ENCODE measurements at regions not wholly inside any gene's neighbourhood (a gene's known extent, or its start where the extent isn't known, plus 50 kb on each side); places are given as distances from the start of the nearest gene placed in this dataset.

- TF ChIP-seq EP300 (IDR thresholded peaks at IDR 0.05; ENCODE audit: borderline replicate concordance in 1 of 2, low read depth in 2 of 2, low read length in 2 of 2): no peak
- TF ChIP-seq MAFK (IDR thresholded peaks at IDR 0.05; ENCODE audit: low read depth, low read length): no peak
- no peak for TF ChIP-seq ZNF274 (IDR thresholded peaks at IDR 0.05; ENCODE audit: borderline replicate concordance, extremely low read depth, low read length)
- no peak for TF ChIP-seq CBX5 (IDR thresholded peaks at IDR 0.05; ENCODE audit: low read depth, low read length)
- no peak for TF ChIP-seq CTCF (IDR thresholded peaks at IDR 0.05; ENCODE audit: control extremely low read depth in 1 of 3, insufficient read depth in 1 of 3, low read depth in 1 of 3, low read length in 3 of 3)
- no peak for TF ChIP-seq RXRA (IDR thresholded peaks at IDR 0.05; ENCODE audit: insufficient read depth, low read depth, low read length)
- TF ChIP-seq TEAD4 (IDR thresholded peaks at IDR 0.05; ENCODE audit: low read depth, low read length): no peak
- TF ChIP-seq ATF2 (IDR thresholded peaks at IDR 0.05; ENCODE audit: low read length): no peak
- TF ChIP-seq MAX (IDR thresholded peaks at IDR 0.05): no peak
- TF ChIP-seq USF2 (IDR thresholded peaks at IDR 0.05; ENCODE audit: low read length): no peak
- TF ChIP-seq POLR2A (IDR thresholded peaks at IDR 0.05; ENCODE audit: control extremely low read depth in 1 of 2, low read depth in 2 of 2, low read length in 2 of 2): no peak
- TF ChIP-seq SRF (IDR thresholded peaks at IDR 0.05; ENCODE audit: low read depth, low read length): no peak
- no peak for TF ChIP-seq SIX5 (IDR thresholded peaks at IDR 0.05; ENCODE audit: low read depth, low read length)
These were observed 95.3 kb upstream of the EGFL6 start for GRCh38 chrX:13474164-13474516.

All from H1 (cell line).